ENCODE measurements at regions not wholly inside any gene's neighbourhood (a gene's known extent, or its start where the extent isn't known, plus 50 kb on each side); places are given as distances from the start of the nearest gene placed in this dataset.

DNA sequence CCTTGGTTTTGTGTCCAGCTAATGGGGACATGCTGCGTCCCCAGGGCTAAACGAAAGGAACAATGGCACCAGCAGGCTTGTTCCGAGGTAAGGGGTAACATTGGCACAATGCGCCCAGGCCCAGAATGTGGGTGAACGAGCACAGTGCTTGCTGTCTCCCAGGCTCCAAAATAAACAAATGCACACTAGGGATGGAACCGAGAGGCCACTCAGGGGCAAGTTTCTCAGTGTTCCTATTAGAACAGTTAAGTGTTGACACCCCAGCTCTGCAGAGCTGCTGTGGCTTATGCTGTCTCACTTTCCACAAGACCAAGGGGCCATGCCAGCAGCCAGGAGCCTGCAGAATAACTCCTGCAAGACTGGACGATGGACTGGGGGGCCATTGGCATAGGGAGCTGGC, 492.4 kb downstream of the GADD45G start:
- no peak for TF ChIP-seq GATA2 (IDR thresholded peaks at IDR 0.05; ENCODE audit: low read depth, low read length)
- no peak for TF ChIP-seq GATA3 (IDR thresholded peaks at IDR 0.05; ENCODE audit: low read depth, low read length)

Measured in SH-SY5Y (cell line).